Endodermal cell (in vitro differentiated cells): ENCODE measurements at regions not wholly inside any gene's neighbourhood (a gene's known extent, or its start where the extent isn't known, plus 50 kb on each side); places are given as distances from the start of the nearest gene placed in this dataset.
A peak's percentile ranks its signal among the peaks of the same experiment; 100 is the strongest.

Source experiments
- DNase-seq: peaks from one replicate; pipeline ENCODE4 v3.0.0-alpha.2; 2017
- H3K27ac ChIP-seq: 2 replicates; pipeline ENCODE4 v1.5.1; 2013; ENCODE audit warnings: mild to moderate bottlenecking, low read depth, low read length, moderate library complexity
- H3K27me3 ChIP-seq: 2 replicates; pipeline ENCODE4 v1.6.1; 2013; ENCODE audit warnings: mild to moderate bottlenecking, low read length, moderate library complexity; ENCODE audit not compliant: insufficient read depth, control insufficient read depth, poor library complexity, severe bottlenecking
- H3K36me3 ChIP-seq: 2 replicates; pipeline ENCODE4 v1.7.0; 2013; ENCODE audit warnings: mild to moderate bottlenecking, low read length, moderate library complexity; ENCODE audit not compliant: control insufficient read depth, insufficient read depth
- H3K4me1 ChIP-seq: one replicate; pipeline ENCODE4 v1.7.0; 2013; ENCODE audit warnings: low read length; ENCODE audit not compliant: control insufficient read depth, insufficient read depth
- H3K4me3 ChIP-seq: 2 replicates; pipeline ENCODE4 v1.5.1; 2013; ENCODE audit warnings: mild to moderate bottlenecking, low read length, moderate library complexity
- H3K9ac ChIP-seq: 2 replicates; pipeline ENCODE4 v1.6.1; 2013; ENCODE audit warnings: mild to moderate bottlenecking, low read length, moderate library complexity; ENCODE audit not compliant: poor library complexity, severe bottlenecking; ENCODE audit errors: extremely low read depth
- H3K9me3 ChIP-seq: 2 replicates; pipeline ENCODE4 v1.6.1; 2013; ENCODE audit warnings: mild to moderate bottlenecking, low read length, moderate library complexity; ENCODE audit not compliant: control insufficient read depth
- H3K27ac Mint-ChIP-seq: 2 replicates; pipeline ENCODE4 v1.8.0; 2020; ENCODE audit warnings: mixed read lengths
- H3K27me3 Mint-ChIP-seq: 2 replicates; pipeline ENCODE4 v1.8.0; 2021; ENCODE audit warnings: mild to moderate bottlenecking, mixed read lengths; ENCODE audit not compliant: insufficient read depth
- H3K36me3 Mint-ChIP-seq: 2 replicates; pipeline ENCODE4 v1.8.0; 2020; ENCODE audit warnings: low read depth, mixed read lengths
- H3K4me1 Mint-ChIP-seq: 2 replicates; pipeline ENCODE4 v1.8.0; 2020; ENCODE audit warnings: mixed read lengths
- H3K4me3 Mint-ChIP-seq: 2 replicates; pipeline ENCODE4 v1.8.0; 2020; ENCODE audit warnings: mild to moderate bottlenecking, moderate library complexity, mixed read lengths
- H3K9me3 Mint-ChIP-seq: 2 replicates; pipeline ENCODE4 v1.8.0; 2020; ENCODE audit warnings: mild to moderate bottlenecking, mixed read lengths
- CTCF ChIP-seq: fragments of 200-600 bp; sonication (generic); conservative IDR thresholded peaks from 2 replicates; pipeline ENCODE4 v1.5.0; 2021; ENCODE audit warnings: antibody characterized with exemption, mild to moderate bottlenecking
- WGBS, 2 experiments: methylation state at CpG; one replicate each; pipeline versions ENCODE4 v1.1.5 to v1.1.7; 2013; ENCODE audit warnings: missing lambda C conversion rate in 2 of 2, mixed read lengths in 1 of 2; ENCODE audit not compliant: insufficient coverage in 1 of 2, insufficient read length in 1 of 2; 5-methylcytosine and 5-hydroxymethylcytosine counted together

DNA sequence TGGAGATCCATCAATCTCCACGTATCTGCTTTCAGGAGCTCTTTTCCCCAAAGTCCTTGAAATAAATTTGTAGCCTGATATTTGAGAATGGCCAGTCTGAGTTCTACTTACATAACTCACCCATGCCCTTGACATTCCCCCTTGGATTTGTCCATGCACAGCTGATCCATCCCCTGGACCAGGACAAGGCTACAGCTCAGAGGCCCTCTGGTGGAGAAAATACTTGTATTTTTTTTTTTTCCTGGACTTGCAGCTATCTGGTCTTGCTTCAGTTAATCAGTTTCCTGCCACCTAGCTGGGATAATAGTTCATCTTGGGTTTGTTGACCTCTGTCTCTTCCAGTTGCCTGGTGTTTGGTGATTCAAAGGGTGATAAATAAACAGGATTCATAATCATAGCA lies 467.6 kb downstream of the DHX35 start:
- DNase-seq: no peak
- Histone ChIP-seq H3K9ac (no peak overlapping the region), H3K4me1 (peaks cover 3% of the 10 kb centered on the region), H3K27me3 (no peaks in the 10 kb centered on the region), H3K4me3 (no peak overlapping the region), H3K27ac (no peak overlapping the region), H3K9me3 (no peaks in the 10 kb centered on the region), H3K36me3 (no peaks in the 10 kb centered on the region)
- Mint-ChIP-seq H3K36me3 (no peaks in the 10 kb centered on the region), H3K27ac (no peak overlapping the region), H3K9me3 (no peaks in the 10 kb centered on the region), H3K27me3 (no peaks in the 10 kb centered on the region), H3K4me3 (no peak overlapping the region), H3K4me1 (no peaks in the 10 kb centered on the region)
- peak; percentile 77 for TF ChIP-seq CTCF
- 58% methylated on average over 1 of the region's 1 CpG; no CpG with 5 or more reads in 1 of the 2 experiments for WGBS, 2 experiments

GRCh38 chr20:39424962-39425678 lies 463.0 kb downstream of the DHX35 start:
- TF ChIP-seq CTCF: no peak
- Histone ChIP-seq H3K27me3 (peaks cover 9% of the 10 kb centered on the region), H3K4me1 (peaks cover 3% of the 10 kb centered on the region), H3K9ac (no peak overlapping the region), H3K4me3 (no peak overlapping the region), H3K36me3 (no peaks in the 10 kb centered on the region), H3K27ac (no peak overlapping the region), H3K9me3 (no peaks in the 10 kb centered on the region)
- Mint-ChIP-seq H3K4me1 (peaks cover 3% of the 10 kb centered on the region), H3K36me3 (no peaks in the 10 kb centered on the region), H3K27ac (no peak overlapping the region), H3K9me3 (no peaks in the 10 kb centered on the region), H3K4me3 (no peak overlapping the region), H3K27me3 (no peaks in the 10 kb centered on the region)
- DNase-seq: no peak
- 89 to 91% methylated on average over 5 of the region's 5 CpGs for WGBS, 2 experiments

- Histone ChIP-seq H3K4me3 (no peak overlapping the region), H3K9ac (no peak overlapping the region), H3K27me3 (peaks cover 15% of the 10 kb centered on the region), H3K9me3 (no peaks in the 10 kb centered on the region), H3K27ac (no peak overlapping the region), H3K36me3 (no peaks in the 10 kb centered on the region), H3K4me1 (no peaks in the 10 kb centered on the region)
- H3K9me3 Mint-ChIP-seq: no peaks in the 10 kb centered on the region
- no peaks in the 10 kb centered on the region for H3K36me3 Mint-ChIP-seq
- peaks cover 3% of the 10 kb centered on the region for H3K4me1 Mint-ChIP-seq
- H3K4me3 Mint-ChIP-seq: no peak overlapping the region
- H3K27ac Mint-ChIP-seq: no peak overlapping the region
- TF ChIP-seq CTCF: no peak
- DNase-seq: no peak
- WGBS, 2 experiments: 93 to 95% methylated on average over 4 of the region's 5 CpGs
- H3K27me3 Mint-ChIP-seq: no peaks in the 10 kb centered on the region
Observed at GRCh38 chr20:39421571-39422105, 459.5 kb downstream of the DHX35 start.
